DMS 273 (cell line): ENCODE measurements at regions not wholly inside any gene's neighbourhood (a gene's known extent, or its start where the extent isn't known, plus 50 kb on each side); places are given as distances from the start of the nearest gene placed in this dataset.

Experiments used
- DNase-seq: peaks from one replicate; lab custom pipeline; 2025; ENCODE audit not compliant: unreplicated experiment; lab: John Stamatoyannopoulos, UW

DNA sequence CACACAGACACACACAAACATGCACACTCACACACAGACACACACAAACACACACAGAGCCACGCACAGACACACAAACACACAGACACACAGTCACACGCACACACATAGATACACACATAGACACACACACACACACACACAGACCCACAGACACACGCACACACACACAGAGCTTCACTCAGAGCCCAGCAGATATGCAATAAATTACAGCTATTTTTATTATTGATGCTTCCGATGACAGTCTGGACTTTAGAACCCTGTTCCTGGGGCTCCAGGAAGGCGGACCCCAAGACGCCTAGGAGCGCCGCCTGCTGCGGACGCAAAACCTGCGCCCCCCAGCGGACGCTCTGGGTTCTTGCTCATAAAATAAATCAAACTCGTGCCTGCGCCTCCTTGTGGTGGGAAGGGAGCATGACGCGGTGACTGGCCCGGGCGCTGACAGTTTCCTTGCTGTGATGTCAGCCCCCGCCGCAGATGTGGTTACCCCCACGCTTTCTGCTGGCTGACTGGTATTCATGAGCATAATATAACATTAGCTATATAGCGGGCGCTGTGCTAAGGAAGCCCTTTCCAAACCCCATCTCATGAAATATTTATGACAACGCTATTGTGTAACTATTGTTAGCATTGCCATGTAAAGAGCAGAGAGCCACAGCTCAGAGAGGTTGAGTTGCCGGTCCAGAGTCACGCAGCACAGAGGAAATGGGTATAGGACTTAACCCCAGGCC is 64.4 kb upstream of the TM9SF2 start:
- peak; percentile 90 for DNase-seq

DNA sequence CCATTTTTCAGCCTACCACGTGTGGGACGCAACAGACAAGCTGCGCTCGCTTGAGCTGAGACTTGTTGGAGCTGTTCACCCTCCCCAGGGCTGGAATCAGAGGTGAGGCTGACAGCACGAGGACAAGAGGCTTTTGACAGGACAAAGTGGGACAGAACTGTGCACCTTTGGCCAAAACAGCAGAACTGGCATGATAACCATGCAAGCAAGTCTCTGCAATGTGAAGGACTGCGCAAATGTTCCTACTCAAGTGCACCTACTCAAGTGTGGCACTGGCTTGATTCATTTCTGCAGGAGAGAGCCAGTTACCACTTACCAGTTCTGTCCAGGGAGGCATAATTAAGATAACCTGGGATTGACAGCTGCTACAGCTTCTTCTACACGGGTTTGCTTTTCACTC is 62.2 kb upstream of the TM9SF2 start:
- no peak for DNase-seq

DNA sequence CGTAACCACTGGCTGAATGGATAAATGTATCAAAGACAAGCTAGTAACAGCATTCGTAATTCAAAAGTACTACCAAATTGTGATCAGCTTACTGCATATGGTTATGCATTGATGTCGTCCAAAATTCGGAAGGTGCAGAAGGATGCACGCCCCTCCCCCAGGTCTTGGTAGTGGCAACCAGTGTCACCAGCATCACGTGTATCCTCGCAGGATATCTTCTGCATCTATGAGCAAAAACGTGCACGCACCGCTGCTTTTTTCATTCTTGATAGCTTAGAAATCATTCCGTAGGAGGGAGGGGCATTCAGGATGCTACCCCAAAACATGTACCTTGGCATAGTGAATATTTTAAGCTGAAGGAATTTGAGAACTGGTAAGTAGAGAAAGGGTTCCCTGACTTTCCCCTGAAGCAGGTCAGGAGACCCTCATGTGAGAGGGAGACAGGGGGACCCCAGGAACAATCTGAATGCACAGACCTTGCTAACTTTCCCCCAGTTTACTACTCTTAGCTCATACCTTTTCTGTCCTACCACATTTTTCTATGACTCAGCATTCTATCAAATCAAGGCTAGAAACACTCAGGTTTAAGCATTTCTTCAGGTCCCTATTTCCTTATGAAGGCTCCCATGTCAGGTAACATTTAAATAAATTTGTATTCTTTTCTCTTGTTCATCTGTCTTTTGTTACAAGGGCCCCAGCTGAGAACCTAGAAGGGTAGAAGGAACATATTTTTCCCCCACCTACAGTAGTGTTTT is 61.2 kb upstream of the TM9SF2 start:
- no peak for DNase-seq

DNA sequence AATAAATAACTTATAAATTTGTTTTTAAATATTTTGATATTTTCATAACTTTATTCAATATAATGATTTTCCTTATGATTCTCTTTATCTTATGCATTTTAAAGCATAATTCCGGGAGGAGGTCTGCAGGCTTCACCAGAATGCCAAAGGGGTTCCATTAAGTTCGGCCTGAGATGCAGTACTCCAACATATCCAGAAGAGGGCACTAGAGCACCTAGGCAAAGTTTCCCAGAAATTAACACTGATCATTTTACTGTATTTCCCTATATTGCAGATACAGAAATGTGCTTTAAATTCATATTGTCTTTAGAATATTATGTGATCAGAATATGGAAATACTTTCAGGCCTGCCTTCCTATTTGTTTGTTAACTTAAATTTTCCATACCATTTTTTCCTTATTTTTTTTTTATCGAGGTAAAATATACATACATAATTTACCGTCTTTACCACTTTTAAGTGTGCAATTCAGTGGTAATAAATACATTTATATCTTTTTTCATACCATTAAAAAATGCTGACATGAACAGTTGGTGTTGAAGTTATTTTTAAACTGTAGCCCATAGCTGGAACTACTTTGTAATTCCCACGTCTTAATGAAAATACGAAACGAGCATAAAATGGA is 58.9 kb upstream of the TM9SF2 start:
- DNase-seq: peak; percentile 66

DNA sequence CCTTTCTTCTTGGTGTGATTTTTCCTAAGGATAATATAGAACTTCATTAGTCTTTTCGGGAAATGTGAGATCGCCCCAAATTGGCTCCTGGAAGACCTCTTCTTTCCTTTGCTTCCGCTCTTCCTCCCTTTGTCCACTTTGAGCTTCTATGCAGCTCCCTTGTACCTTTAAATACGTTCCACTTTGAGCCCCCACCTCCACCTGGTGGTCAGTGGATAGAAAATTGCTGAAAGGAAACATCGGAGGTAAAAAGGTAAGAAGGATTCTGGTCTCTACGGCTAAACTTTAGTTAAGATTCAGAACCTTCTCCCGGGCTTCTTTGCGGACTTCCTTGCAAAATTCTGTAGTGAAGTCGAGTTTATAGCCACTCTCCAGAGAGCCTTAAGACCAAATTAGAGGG is 55.0 kb upstream of the TM9SF2 start:
- DNase-seq: peak; percentile 6

DNA sequence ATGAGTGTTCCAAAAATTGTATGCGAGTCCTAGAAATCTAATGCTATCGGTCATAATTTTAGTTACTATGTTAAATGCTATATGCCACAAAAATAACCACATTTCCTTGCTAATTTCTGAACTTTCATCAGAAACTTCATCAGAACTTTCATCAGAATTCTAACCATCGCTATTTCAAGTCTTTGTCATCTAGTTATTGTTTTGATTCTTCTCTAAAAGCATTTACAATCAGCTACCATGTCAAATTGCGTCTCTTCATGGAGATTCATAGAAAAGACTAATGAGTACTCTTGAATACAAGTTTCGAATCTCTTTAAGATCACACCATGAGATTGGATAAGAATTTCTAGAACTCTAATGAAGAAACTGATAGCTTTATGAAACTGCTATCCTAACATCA is 52.7 kb upstream of the TM9SF2 start:
- no peak for DNase-seq

DNA sequence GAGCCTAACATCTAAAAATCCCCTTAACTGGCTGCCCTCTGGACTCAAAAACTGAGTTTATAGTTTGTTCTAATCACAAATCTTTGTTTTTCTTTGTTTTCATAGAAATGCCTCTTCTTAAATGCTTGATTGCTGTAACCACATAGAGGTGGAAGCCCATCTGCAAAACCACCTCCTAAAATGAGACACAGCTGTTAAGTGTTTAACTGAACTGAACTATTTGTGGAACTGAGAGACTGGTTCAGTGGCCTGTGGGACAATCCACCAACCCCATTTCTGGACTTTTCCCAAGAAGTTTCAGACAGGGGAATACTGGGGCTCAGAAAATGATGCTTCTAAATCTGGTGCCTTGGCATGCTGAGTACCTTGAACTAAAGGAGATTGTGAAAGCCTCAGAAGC is 50.9 kb upstream of the TM9SF2 start:
- DNase-seq: no peak
